Right lobe of liver (tissue), 6 donors: ENCODE measurements at regions not wholly inside any gene's neighbourhood (a gene's known extent, or its start where the extent isn't known, plus 50 kb on each side); places are given as distances from the start of the nearest gene placed in this dataset.
A peak's percentile ranks its signal among the peaks of the same experiment; 100 is the strongest.

Source experiments
- ATAC-seq, 4 donors: fragments of 200-7000 bp; cut with Tn5 transposase; one replicate each; pipeline ENCODE4 v1.9.1; 2020; ENCODE audit warnings: mild to moderate bottlenecking in 4 of 4, moderate library complexity in 4 of 4
- DNase-seq, 3 donors: peaks; one replicate each; pipeline ENCODE4 v3.0.0-alpha.2; 2020
- H3K27ac ChIP-seq, 3 donors: fragments of 200-600 bp; one replicate each; pipeline ENCODE4 v1.8.0; 2022
- H3K27me3 ChIP-seq, 2 donors: fragments of 200-600 bp; one replicate each; pipeline ENCODE4 v1.8.0; 2022
- H3K36me3 ChIP-seq, 4 donors: fragments of 200-600 bp; sonication (generic) in 1 of 4; one replicate each; pipeline versions ENCODE4 v1.5.1 to v1.8.0; 2017 to 2022; ENCODE audit warnings: control low read depth in 1 of 4
- H3K4me1 ChIP-seq, 4 donors: fragments of 200-600 bp; sonication (generic) in 1 of 4; one replicate each; pipeline versions ENCODE4 v1.5.1 to v1.8.0; 2017 to 2022; ENCODE audit warnings: control low read depth in 1 of 4
- H3K4me3 ChIP-seq, 3 donors: fragments of 200-600 bp; one replicate each; pipeline ENCODE4 v1.8.0; 2022
- H3K9me3 ChIP-seq, 4 donors: fragments of 200-600 bp; sonication (generic) in 1 of 4; one replicate each; pipeline versions ENCODE4 v1.5.1 to v1.8.0; 2017 to 2022; ENCODE audit warnings: control low read depth in 1 of 4
- POLR2A ChIP-seq: fragments of 450-650 bp; IDR thresholded peaks from one replicate; pipeline ENCODE4 v1.6.1; 2017; ENCODE audit warnings: antibody characterized with exemption, mild to moderate bottlenecking
- WGBS: methylation state at CpG from one replicate; pipeline ENCODE4 v1.1.6; 2018; ENCODE audit warnings: low coverage, low lambda C conversion rate; ENCODE audit not compliant: insufficient coverage; ENCODE audit errors: missing lambda C conversion rate; 5-methylcytosine and 5-hydroxymethylcytosine counted together
- intact Hi-C, 2 donors: fragments of 100-400 bp; cut with DNase I; formaldehyde crosslinking; loops; one replicate each; pipeline versions ENCODE4 v1.11.2 to v1.14.1; 2022
- TF ChIP-seq, protein P1 (sequence below), 4 donors: fragments of 200-600 bp in 3 of 4; fragments of 450-650 bp in 1 of 4; IDR thresholded peaks; one replicate each; pipeline versions ENCODE4 v1.5.1 to v1.8.0; 2016 to 2022; ENCODE audit warnings: antibody characterized with exemption in 4 of 4, mild to moderate bottlenecking in 2 of 4
- donor health status: DM: no; HTN: yes; CAD: no.
- donor health status: DM: no; HTN: no; CAD: no.
- donor health status: DM: no; HTN: no; CAD: no.
- donor health status: DM: no; HTN: yes; CAD: no.
- donor health status: DM: no; HTN: yes; CAD: no.

DNA sequence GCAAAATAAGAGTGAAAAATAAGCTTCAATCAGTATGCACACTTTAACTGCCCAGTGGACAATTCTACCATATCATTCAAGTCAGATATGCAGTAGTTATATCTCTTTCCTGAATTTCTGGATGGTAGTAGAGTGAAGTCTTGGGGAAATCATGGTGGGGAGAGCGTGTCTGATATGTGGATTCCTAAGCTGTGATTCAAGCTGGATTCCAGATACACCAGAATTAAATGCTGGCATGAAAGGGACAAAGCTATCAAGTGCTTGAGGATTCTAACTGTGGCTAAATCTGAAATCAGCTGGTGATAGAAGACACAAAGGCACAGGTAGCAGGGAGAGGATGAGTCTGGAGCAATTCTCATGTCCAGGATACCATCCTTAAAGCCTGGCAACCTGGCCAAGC is 323.5 kb downstream of the DUSP10 start:
- H3K27ac ChIP-seq: no peak overlapping the region
- no peak for TF ChIP-seq POLR2A
- TF ChIP-seq, protein P1, sequence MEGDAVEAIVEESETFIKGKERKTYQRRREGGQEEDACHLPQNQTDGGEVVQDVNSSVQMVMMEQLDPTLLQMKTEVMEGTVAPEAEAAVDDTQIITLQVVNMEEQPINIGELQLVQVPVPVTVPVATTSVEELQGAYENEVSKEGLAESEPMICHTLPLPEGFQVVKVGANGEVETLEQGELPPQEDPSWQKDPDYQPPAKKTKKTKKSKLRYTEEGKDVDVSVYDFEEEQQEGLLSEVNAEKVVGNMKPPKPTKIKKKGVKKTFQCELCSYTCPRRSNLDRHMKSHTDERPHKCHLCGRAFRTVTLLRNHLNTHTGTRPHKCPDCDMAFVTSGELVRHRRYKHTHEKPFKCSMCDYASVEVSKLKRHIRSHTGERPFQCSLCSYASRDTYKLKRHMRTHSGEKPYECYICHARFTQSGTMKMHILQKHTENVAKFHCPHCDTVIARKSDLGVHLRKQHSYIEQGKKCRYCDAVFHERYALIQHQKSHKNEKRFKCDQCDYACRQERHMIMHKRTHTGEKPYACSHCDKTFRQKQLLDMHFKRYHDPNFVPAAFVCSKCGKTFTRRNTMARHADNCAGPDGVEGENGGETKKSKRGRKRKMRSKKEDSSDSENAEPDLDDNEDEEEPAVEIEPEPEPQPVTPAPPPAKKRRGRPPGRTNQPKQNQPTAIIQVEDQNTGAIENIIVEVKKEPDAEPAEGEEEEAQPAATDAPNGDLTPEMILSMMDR (IDR thresholded peaks at IDR 0.05): no peak
- no peaks in the 10 kb centered on the region for H3K27me3 ChIP-seq
- intact Hi-C loops: no loop called here
- H3K36me3 ChIP-seq: no peaks in the 10 kb centered on the region
- ATAC-seq (no peak), DNase-seq (no peak)
- H3K9me3 ChIP-seq: no peaks in the 10 kb centered on the region
- WGBS: no CpG with 5 or more reads among the region's 1 CpG
- no peaks in the 10 kb centered on the region for H3K4me1 ChIP-seq
- no peak overlapping the region for H3K4me3 ChIP-seq

DNA sequence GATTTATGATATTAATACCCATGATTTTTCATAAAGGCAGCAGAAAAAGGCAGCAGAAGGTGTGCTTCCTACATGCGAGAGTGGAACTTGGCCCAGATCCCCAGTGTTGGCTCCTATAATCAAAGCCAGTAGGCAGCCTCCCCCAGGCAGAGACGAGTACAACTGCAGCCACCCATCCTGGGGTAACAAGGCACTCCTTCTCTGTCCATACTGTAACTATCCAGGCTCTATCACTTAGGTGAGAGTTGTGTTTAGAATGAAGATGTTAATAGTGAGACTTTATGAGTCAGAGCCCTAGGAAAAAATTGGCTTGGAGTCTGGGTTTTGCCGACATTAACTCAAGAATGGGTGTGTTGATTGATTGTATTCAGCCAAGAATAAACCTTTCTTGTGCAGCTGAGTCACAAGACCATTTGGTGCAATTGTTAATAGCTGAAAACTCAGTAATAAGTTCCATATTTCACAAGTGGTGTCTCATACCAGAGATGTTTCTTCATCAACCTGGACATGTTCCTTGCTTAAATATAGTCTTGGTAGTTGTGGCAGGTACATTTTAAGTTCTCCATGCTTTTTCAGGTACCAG is 322.3 kb downstream of the DUSP10 start:
- DNase-seq (no peak), ATAC-seq (no peak)
- Histone ChIP-seq H3K27me3 (no peaks in the 10 kb centered on the region), H3K4me1 (no peaks in the 10 kb centered on the region), H3K27ac (no peak overlapping the region), H3K36me3 (no peaks in the 10 kb centered on the region), H3K4me3 (no peak overlapping the region), H3K9me3 (no peaks in the 10 kb centered on the region)
- TF ChIP-seq, protein P1 (IDR thresholded peaks at IDR 0.05): no peak
- no peak for TF ChIP-seq POLR2A
- intact Hi-C loops: no loop called here
- 79% methylated on average over 3 of the region's 3 CpGs for WGBS

DNA sequence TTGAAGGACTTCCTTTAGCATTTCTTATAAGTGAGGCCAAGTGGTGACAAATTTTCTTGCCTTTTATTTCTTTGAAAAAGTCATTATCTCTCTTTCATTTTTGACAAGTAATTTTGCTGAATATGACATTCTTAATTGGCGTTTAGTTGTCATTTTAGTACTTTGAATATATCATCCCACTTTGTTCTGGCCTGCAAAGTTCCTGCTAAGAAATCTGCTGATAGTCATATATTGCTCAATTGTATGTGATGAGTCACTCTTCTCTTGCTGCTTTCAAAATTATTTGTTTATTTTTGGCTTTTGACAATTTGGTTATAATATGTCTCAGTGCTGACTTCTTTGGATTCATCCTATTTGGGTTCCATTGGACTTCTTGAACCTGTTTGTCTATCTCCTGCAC is 312.6 kb downstream of the DUSP10 start:
- Histone ChIP-seq H3K36me3 (no peaks in the 10 kb centered on the region), H3K27me3 (no peaks in the 10 kb centered on the region), H3K4me1 (no peaks in the 10 kb centered on the region), H3K27ac (no peak overlapping the region), H3K9me3 (no peaks in the 10 kb centered on the region), H3K4me3 (no peak overlapping the region)
- TF ChIP-seq POLR2A: no peak
- TF ChIP-seq, protein P1 (IDR thresholded peaks at IDR 0.05): no peak
- no peak for ATAC-seq
- DNase-seq: no peak
- intact Hi-C loops: no loop called here
- 18% methylated on average over 1 of the region's 1 CpG for WGBS

DNA sequence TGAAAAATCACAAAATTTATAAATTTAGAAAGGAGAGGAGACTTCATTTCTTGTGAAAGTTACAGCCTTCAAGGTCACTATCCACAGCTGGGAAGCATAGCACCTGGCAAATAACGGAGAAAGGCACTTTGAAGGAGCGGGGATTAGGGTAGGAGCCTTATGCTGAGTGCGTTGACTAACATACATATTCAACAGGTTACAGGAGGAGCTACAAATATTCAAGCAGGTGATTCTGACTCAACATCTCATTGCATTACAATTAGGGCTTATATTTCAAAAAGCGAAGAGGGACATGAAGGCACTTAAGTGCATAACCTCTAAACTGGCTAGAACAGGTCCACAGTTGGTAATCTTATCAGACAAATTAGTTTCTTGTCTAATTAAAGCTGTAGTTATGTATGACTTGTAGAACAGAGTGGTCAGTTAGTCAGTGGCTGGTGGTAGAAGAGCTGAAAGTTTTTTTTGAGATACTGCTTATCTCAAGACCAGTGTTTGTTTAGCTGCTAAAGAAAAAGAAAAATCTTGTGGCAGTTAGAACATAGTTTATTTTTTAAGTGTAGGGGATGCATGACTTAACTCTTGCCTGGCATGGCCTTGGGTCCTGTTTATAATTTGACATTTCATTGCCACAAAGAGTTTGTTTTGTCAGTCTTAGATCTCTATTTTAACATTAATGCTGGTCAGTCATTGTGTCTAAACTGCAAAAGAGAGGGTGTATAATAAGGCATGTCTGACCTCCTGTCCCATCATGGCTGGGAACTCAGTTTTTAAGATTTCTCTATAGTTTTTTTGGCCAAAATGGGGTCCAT is 311.5 kb downstream of the DUSP10 start:
- H3K27me3 ChIP-seq: no peaks in the 10 kb centered on the region
- TF ChIP-seq POLR2A: no peak
- 93% methylated on average over 4 of the region's 4 CpGs for WGBS
- no peak for ATAC-seq
- H3K9me3 ChIP-seq: no peaks in the 10 kb centered on the region
- intact Hi-C loops: loop anchor here in 1 of 2 donors (10.0 kb wide), 1 partner anchor 166 kb away; no protein-coding TSS in a partner anchor
- no peak overlapping the region for H3K27ac ChIP-seq
- H3K4me1 ChIP-seq: no peaks in the 10 kb centered on the region
- H3K4me3 ChIP-seq: no peak overlapping the region
- H3K36me3 ChIP-seq: no peaks in the 10 kb centered on the region
- DNase-seq: no peak

DNA sequence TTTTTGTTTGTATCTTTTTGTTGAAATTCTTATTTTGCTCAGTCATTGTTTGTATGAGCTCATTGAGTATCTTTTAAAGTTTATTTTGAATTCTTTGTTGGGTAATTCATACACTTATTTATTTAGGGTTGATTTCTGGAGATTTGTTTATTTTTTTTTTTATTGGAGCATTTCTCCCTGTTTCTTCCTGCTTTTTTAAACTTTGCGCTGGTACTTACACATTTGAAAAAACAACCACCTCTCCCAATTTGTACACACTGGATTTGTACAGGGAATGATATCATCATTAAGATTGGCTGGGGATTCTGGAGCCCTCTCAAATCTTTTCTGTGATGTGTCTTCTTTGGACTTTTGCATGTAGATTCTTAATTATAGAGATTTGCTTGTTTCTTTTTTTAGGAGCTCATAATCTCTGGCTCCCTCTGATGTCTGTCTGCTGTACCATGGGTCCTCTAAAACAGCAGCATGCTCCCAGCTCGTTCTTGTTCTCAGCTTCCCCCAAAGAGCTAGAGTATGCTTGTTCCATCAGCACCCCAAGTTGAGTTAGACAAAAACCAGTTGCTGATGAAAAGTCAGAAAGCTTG is 310.7 kb downstream of the DUSP10 start:
- no peak for TF ChIP-seq POLR2A
- TF ChIP-seq, protein P1 (IDR thresholded peaks at IDR 0.05): peak in 3 of 4 donors; percentile 17 to 42 (median 31)
- no peak for DNase-seq
- Histone ChIP-seq H3K27ac (no peak overlapping the region), H3K9me3 (no peaks in the 10 kb centered on the region), H3K4me3 (no peak overlapping the region), H3K27me3 (no peaks in the 10 kb centered on the region), H3K4me1 (no peaks in the 10 kb centered on the region), H3K36me3 (no peaks in the 10 kb centered on the region)
- WGBS: 56% methylated on average over 2 of the region's 2 CpGs
- ATAC-seq: peak; percentile 49 to 62 (median 55)
- intact Hi-C loops: loop anchor here in 1 of 2 donors (10.0 kb wide), 1 partner anchor 166 kb away; no protein-coding TSS in a partner anchor
